PFSK-1 (cell line): ENCODE measurements at regions not wholly inside any gene's neighbourhood (a gene's known extent, or its start where the extent isn't known, plus 50 kb on each side); places are given as distances from the start of the nearest gene placed in this dataset.

Experiments
- FOXP2 ChIP-seq: optimal IDR thresholded peaks from 2 replicates; pipeline ENCODE3; 2011; ENCODE audit warnings: borderline replicate concordance, control low read depth, inconsistent platforms; ENCODE audit not compliant: insufficient read depth; ENCODE audit errors: extremely low read length, extremely low read depth
- POLR2AphosphoS5 ChIP-seq: IDR thresholded peaks from 2 replicates; pipeline ENCODE4 v1.6.1; 2012; ENCODE audit warnings: low read depth, mild to moderate bottlenecking, control low read depth, low read length, moderate library complexity
- SIN3A ChIP-seq: IDR thresholded peaks from 2 replicates; pipeline ENCODE4 v1.6.1; 2012; ENCODE audit warnings: mild to moderate bottlenecking, low read length, moderate library complexity, borderline replicate concordance; ENCODE audit not compliant: insufficient read depth
- TAF1 ChIP-seq: IDR thresholded peaks from 2 replicates; pipeline ENCODE4 v1.6.1; 2012; ENCODE audit warnings: low read length, control low read depth, borderline replicate concordance; ENCODE audit not compliant: insufficient read depth
- TF ChIP-seq, protein P1 (sequence below), 2 experiments: IDR thresholded peaks; 2 replicates each; pipeline versions ENCODE4 v1.6.1 to v1.8.0; 2011 to 2012; ENCODE audit warnings: low read depth in 2 of 2, low read length in 2 of 2, control low read depth in 1 of 2, inconsistent platforms in 1 of 2, mild to moderate bottlenecking in 1 of 2, moderate library complexity in 1 of 2; ENCODE audit not compliant: insufficient read depth in 1 of 2

DNA sequence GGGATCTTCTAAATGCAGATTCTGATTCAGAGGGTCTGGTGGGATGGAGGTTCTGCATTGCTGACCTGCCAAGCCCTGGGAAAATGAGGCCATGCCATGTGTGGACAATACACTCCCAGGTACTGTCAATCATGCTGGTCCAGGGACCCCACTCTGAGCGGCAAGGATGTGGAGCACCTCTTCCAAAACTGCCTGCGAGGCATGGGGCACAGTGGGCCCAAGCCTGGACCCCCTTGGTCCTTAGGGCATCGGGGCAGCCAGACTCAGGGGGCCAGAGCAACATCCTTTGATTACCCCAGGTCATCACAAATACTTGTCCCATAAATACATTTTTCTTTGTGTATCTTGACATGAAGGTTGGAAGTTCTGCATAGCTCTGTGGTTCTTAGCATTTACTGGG is 76.8 kb upstream of the NXT1 start:
- TF ChIP-seq SIN3A = no peak
- TF ChIP-seq FOXP2 = no peak
- no peak for TF ChIP-seq TAF1
- no peak for TF ChIP-seq POLR2AphosphoS5
- TF ChIP-seq, protein P1, sequence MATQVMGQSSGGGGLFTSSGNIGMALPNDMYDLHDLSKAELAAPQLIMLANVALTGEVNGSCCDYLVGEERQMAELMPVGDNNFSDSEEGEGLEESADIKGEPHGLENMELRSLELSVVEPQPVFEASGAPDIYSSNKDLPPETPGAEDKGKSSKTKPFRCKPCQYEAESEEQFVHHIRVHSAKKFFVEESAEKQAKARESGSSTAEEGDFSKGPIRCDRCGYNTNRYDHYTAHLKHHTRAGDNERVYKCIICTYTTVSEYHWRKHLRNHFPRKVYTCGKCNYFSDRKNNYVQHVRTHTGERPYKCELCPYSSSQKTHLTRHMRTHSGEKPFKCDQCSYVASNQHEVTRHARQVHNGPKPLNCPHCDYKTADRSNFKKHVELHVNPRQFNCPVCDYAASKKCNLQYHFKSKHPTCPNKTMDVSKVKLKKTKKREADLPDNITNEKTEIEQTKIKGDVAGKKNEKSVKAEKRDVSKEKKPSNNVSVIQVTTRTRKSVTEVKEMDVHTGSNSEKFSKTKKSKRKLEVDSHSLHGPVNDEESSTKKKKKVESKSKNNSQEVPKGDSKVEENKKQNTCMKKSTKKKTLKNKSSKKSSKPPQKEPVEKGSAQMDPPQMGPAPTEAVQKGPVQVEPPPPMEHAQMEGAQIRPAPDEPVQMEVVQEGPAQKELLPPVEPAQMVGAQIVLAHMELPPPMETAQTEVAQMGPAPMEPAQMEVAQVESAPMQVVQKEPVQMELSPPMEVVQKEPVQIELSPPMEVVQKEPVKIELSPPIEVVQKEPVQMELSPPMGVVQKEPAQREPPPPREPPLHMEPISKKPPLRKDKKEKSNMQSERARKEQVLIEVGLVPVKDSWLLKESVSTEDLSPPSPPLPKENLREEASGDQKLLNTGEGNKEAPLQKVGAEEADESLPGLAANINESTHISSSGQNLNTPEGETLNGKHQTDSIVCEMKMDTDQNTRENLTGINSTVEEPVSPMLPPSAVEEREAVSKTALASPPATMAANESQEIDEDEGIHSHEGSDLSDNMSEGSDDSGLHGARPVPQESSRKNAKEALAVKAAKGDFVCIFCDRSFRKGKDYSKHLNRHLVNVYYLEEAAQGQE (IDR thresholded peaks at IDR 0.05; ENCODE audit: insufficient read depth in 1 of 2, low read depth in 2 of 2, low read length in 2 of 2) = no peak

- TF ChIP-seq FOXP2 (no peak), SIN3A (no peak), POLR2AphosphoS5 (no peak), TAF1 (no peak)
- TF ChIP-seq, protein P1 (IDR thresholded peaks at IDR 0.05; ENCODE audit: insufficient read depth in 1 of 2, low read depth in 2 of 2, low read length in 2 of 2) = no peak
Measured at GRCh38 chr20:23272176-23273029, 78.2 kb upstream of the NXT1 start.

- TF ChIP-seq, protein P1 (IDR thresholded peaks at IDR 0.05; ENCODE audit: insufficient read depth in 1 of 2, low read depth in 2 of 2, low read length in 2 of 2) = no peak
- no peak for TF ChIP-seq SIN3A
- TF ChIP-seq TAF1 = no peak
- TF ChIP-seq FOXP2 = no peak
- TF ChIP-seq POLR2AphosphoS5 = no peak
Measured at GRCh38 chr20:23270382-23270911, 80.1 kb upstream of the NXT1 start.

- no peak for TF ChIP-seq TAF1
- no peak for TF ChIP-seq SIN3A
- TF ChIP-seq, protein P1 (IDR thresholded peaks at IDR 0.05; ENCODE audit: insufficient read depth in 1 of 2, low read depth in 2 of 2, low read length in 2 of 2) = no peak
Measured at GRCh38 chr20:23269954-23270353, 80.6 kb upstream of the NXT1 start.
